ENCODE measurements at regions not wholly inside any gene's neighbourhood (a gene's known extent, or its start where the extent isn't known, plus 50 kb on each side); places are given as distances from the start of the nearest gene placed in this dataset.

DNA sequence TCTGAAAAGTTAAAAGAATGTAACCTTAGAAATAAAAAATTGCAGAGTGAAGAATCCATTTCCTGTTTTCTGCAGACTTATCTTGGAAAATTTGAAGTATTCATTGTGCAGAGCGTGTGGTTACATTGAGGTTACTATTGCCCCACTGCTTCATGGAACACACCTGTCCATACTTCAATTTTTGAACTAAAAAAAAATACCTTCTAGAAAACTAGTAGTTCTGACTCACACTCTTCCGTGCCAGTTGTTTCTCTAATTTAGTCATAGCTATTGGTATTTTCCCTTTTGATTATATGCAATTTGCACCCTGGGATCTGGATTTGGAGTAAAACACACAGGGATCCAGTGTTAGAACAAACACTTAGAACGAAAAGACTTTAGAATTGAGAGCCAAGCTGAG is 111.8 kb upstream of the LYSMD4 start:
- no TSS peak for BruUV-seq (replicated peaks)
- Histone ChIP-seq H3K27ac (ENCODE audit: insufficient read depth, low read depth, low read length) (no peak overlapping the region), H4K20me1 (replicated peaks; ENCODE audit: control insufficient read depth, extremely low read depth, insufficient read depth, low read length) (no peaks in the 10 kb centered on the region), H3K9ac (replicated peaks; ENCODE audit: extremely low read depth, insufficient read depth, low read length) (no peak overlapping the region), H3K9me3 (replicated peaks; ENCODE audit: control insufficient read depth, insufficient read depth, low read length) (no peaks in the 10 kb centered on the region), H3K36me3 (ENCODE audit: control insufficient read depth in 2 of 2, extremely low read depth in 1 of 2, insufficient read depth in 2 of 2, low read length in 2 of 2) (no peaks in the 10 kb centered on the region), H3K79me2 (ENCODE audit: control insufficient read depth, insufficient read depth, low read length) (no peaks in the 10 kb centered on the region), H3K27me3 (ENCODE audit: control insufficient read depth in 2 of 2, insufficient read depth in 2 of 2, low read length in 2 of 2) (no peaks in the 10 kb centered on the region), H3K9me1 (replicated peaks; ENCODE audit: control insufficient read depth, extremely low read depth, insufficient read depth, low read length) (no peaks in the 10 kb centered on the region), H3K4me3 (replicated peaks in 1 of 3; ENCODE audit: insufficient read depth in 1 of 3, low read depth in 1 of 3, low read length in 3 of 3) (no peak overlapping the region), H3K4me1 (ENCODE audit: control insufficient read depth, extremely low read depth, insufficient read depth, low read length) (no peaks in the 10 kb centered on the region), H3K4me2 (ENCODE audit: insufficient read depth, low read length) (no peak overlapping the region), H2AFZ (ENCODE audit: low read depth, low read length) (no peak overlapping the region)
- intact Hi-C loops (cut with micrococcal nuclease) = no loop called here
- no peak for TF ChIP-seq POLR2AphosphoS5 (IDR thresholded peaks at IDR 0.05; ENCODE audit: insufficient read depth, low read depth, low read length)
- no peak for TF ChIP-seq JUN (IDR thresholded peaks at IDR 0.05; ENCODE audit: borderline replicate concordance, insufficient read depth, insufficient read length, low read depth)
- TF ChIP-seq, protein P1, sequence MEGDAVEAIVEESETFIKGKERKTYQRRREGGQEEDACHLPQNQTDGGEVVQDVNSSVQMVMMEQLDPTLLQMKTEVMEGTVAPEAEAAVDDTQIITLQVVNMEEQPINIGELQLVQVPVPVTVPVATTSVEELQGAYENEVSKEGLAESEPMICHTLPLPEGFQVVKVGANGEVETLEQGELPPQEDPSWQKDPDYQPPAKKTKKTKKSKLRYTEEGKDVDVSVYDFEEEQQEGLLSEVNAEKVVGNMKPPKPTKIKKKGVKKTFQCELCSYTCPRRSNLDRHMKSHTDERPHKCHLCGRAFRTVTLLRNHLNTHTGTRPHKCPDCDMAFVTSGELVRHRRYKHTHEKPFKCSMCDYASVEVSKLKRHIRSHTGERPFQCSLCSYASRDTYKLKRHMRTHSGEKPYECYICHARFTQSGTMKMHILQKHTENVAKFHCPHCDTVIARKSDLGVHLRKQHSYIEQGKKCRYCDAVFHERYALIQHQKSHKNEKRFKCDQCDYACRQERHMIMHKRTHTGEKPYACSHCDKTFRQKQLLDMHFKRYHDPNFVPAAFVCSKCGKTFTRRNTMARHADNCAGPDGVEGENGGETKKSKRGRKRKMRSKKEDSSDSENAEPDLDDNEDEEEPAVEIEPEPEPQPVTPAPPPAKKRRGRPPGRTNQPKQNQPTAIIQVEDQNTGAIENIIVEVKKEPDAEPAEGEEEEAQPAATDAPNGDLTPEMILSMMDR (IDR thresholded peaks at IDR 0.05; ENCODE audit: extremely low read depth in 1 of 2, insufficient read depth in 1 of 2, low read depth in 1 of 2, low read length in 2 of 2) = no peak
- no peak for TF ChIP-seq EZH2 (IDR thresholded peaks at IDR 0.05; ENCODE audit: borderline replicate concordance, low read depth, low read length, severe bottlenecking)
- TF ChIP-seq POLR2A (IDR thresholded peaks at IDR 0.05; ENCODE audit: low read depth, low read length) = no peak
- TF ChIP-seq, protein P2, sequence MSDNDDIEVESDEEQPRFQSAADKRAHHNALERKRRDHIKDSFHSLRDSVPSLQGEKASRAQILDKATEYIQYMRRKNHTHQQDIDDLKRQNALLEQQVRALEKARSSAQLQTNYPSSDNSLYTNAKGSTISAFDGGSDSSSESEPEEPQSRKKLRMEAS (IDR thresholded peaks at IDR 0.05; ENCODE audit: insufficient read depth, insufficient read length) = no peak
- no peak for TF ChIP-seq GATA2 (IDR thresholded peaks at IDR 0.05; ENCODE audit: insufficient read depth, insufficient read length, low read depth, low read length)
- dilution Hi-C loops (cut with MboI; ENCODE audit: extremely low pct_ligation_motif_present, low sequenced_read_pairs) = no loop called here
- no peak for DNase-seq (ENCODE audit: low read depth, low spot score)
- no peak for FAIRE-seq
- ChIA-PET CTCF (interaction anchor here (0.6 kb wide), 1 partner anchor 614 kb away, joined by 4 read pairs; no protein-coding TSS in a partner anchor), POLR2A (no interaction called here)

All from endothelial cell of umbilical vein (primary cell).